Keratinocyte (primary cell): ENCODE measurements at regions not wholly inside any gene's neighbourhood (a gene's known extent, or its start where the extent isn't known, plus 50 kb on each side); places are given as distances from the start of the nearest gene placed in this dataset.

ENCODE experiments used
- DNase-seq: peaks from one replicate; pipeline ENCODE4 v3.0.0-alpha.2; 2011; ENCODE audit warnings: low read depth, missing footprints, low spot score
- FAIRE-seq: peaks from 2 replicates; lab custom pipeline; 2011; peaks lifted over from hg19 to GRCh38; lab: Jason Lieb, UNC
- H2AFZ ChIP-seq: 2 replicates; pipeline ENCODE4 v1.6.0; 2012; ENCODE audit warnings: low read length, control low read depth, inconsistent platforms; ENCODE audit not compliant: control insufficient read depth
- H3K27ac ChIP-seq: 2 replicates; pipeline ENCODE4 v1.5.1; 2011; ENCODE audit warnings: low read length; ENCODE audit not compliant: control insufficient read depth, insufficient read depth
- H3K27me3 ChIP-seq: 3 replicates; pipeline ENCODE4 v1.6.0; 2011; ENCODE audit warnings: low read length; ENCODE audit not compliant: control insufficient read depth, insufficient read depth; ENCODE audit errors: extremely low read depth
- H3K36me3 ChIP-seq, 2 experiments: 2 replicates in 1 of 2; 3 replicates in 1 of 2; pipeline ENCODE4 v1.5.1; 2011; ENCODE audit warnings: low read length in 2 of 2, mild to moderate bottlenecking in 1 of 2; ENCODE audit not compliant: control insufficient read depth in 2 of 2, insufficient read depth in 2 of 2; ENCODE audit errors: extremely low read depth in 1 of 2
- H3K4me1 ChIP-seq: 3 replicates; pipeline ENCODE4 v1.5.1; 2011; ENCODE audit warnings: low read length; ENCODE audit not compliant: control insufficient read depth, insufficient read depth; ENCODE audit errors: extremely low read depth
- H3K4me2 ChIP-seq: 3 replicates; pipeline ENCODE4 v1.6.0; 2011; ENCODE audit warnings: low read depth, low read length; ENCODE audit not compliant: control insufficient read depth, insufficient read depth; ENCODE audit errors: extremely low read depth
- H3K4me3 ChIP-seq, 3 experiments: fragments of 200-600 bp in 1 of 3; sonication (generic) in 1 of 3; 2 replicates in 2 of 3; 3 replicates in 1 of 3; pipeline ENCODE4 v1.5.1; 2011 to 2016; ENCODE audit warnings: low read length in 3 of 3, mild to moderate bottlenecking in 3 of 3, control low read depth in 2 of 3, inconsistent platforms in 1 of 3, low read depth in 1 of 3, mixed read lengths in 1 of 3, mixed run types in 1 of 3, moderate library complexity in 1 of 3; ENCODE audit not compliant: control insufficient read depth in 2 of 3, insufficient read depth in 2 of 3; ENCODE audit errors: extremely low read depth in 1 of 3
- H3K79me2 ChIP-seq: 2 replicates; pipeline ENCODE4 v1.6.0; 2012; ENCODE audit warnings: low read length; ENCODE audit not compliant: control insufficient read depth, insufficient read depth
- H3K9ac ChIP-seq: 3 replicates; pipeline ENCODE4 v1.6.0; 2011; ENCODE audit warnings: low read length; ENCODE audit not compliant: control insufficient read depth, insufficient read depth; ENCODE audit errors: extremely low read depth
- H3K9me1 ChIP-seq: 3 replicates; pipeline ENCODE4 v1.6.0; 2011; ENCODE audit warnings: low read length; ENCODE audit not compliant: control insufficient read depth, insufficient read depth; ENCODE audit errors: extremely low read depth
- H3K9me3 ChIP-seq: 2 replicates; pipeline ENCODE4 v1.5.1; 2012; ENCODE audit warnings: low read depth, low read length; ENCODE audit not compliant: control insufficient read depth
- H4K20me1 ChIP-seq: 3 replicates; pipeline ENCODE4 v1.6.0; 2011; ENCODE audit warnings: low read length; ENCODE audit not compliant: control insufficient read depth, insufficient read depth; ENCODE audit errors: extremely low read depth
- EZH2 ChIP-seq: IDR thresholded peaks from one replicate; pipeline ENCODE4 v1.6.1; 2012; ENCODE audit warnings: inconsistent platforms, mild to moderate bottlenecking, low read length, moderate library complexity
- dilution Hi-C: fragments of 300-500 bp; cut with MboI; formaldehyde crosslinking; loops from one replicate; pipeline ENCODE4 v1.7.0; 2020; ENCODE audit warnings: low sequenced_read_pairs; ENCODE audit not compliant: extremely low pct_ligation_motif_present
- TF ChIP-seq, protein P1 (sequence below), 3 experiments: IDR thresholded peaks in 1 of 3; conservative IDR thresholded peaks in 1 of 3; optimal IDR thresholded peaks in 1 of 3; 2 replicates in 2 of 3; 3 replicates in 1 of 3; pipeline versions ENCODE3 to v1.5.1; 2011; ENCODE audit warnings: low read length in 3 of 3, mild to moderate bottlenecking in 3 of 3, moderate library complexity in 2 of 3, control low read depth in 1 of 3, inconsistent platforms in 1 of 3; ENCODE audit not compliant: insufficient read depth in 2 of 3; ENCODE audit errors: extremely low read depth in 1 of 3

DNA sequence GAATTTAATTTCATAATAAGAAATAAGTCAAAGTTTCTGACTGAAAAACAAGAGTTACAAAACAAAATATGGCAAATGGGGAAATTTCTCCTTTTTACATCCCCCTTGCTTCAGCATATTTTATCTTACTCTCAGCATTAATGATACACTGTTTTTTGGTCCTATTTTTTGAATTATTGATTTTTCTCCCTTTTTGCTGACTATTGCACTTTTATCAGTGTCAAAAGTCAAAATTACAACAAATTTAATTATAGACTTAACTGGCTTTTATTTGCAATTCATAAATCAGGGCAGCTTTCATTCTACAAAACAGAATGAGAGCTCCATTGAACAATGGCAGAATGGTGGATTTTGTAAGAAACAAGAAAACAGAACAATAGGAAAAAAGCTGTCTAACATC lies 901.9 kb downstream of the FAT4 start:
- no peak for FAIRE-seq
- Histone ChIP-seq H3K27ac (no peak overlapping the region), H3K36me3 (no peaks in the 10 kb centered on the region), H3K4me1 (no peaks in the 10 kb centered on the region), H3K27me3 (no peaks in the 10 kb centered on the region), H3K79me2 (no peaks in the 10 kb centered on the region), H3K9ac (no peak overlapping the region), H2AFZ (no peak overlapping the region), H3K4me2 (no peak overlapping the region), H3K9me3 (no peaks in the 10 kb centered on the region), H3K9me1 (no peaks in the 10 kb centered on the region), H4K20me1 (no peaks in the 10 kb centered on the region), H3K4me3 (no peak overlapping the region)
- TF ChIP-seq, protein P1, sequence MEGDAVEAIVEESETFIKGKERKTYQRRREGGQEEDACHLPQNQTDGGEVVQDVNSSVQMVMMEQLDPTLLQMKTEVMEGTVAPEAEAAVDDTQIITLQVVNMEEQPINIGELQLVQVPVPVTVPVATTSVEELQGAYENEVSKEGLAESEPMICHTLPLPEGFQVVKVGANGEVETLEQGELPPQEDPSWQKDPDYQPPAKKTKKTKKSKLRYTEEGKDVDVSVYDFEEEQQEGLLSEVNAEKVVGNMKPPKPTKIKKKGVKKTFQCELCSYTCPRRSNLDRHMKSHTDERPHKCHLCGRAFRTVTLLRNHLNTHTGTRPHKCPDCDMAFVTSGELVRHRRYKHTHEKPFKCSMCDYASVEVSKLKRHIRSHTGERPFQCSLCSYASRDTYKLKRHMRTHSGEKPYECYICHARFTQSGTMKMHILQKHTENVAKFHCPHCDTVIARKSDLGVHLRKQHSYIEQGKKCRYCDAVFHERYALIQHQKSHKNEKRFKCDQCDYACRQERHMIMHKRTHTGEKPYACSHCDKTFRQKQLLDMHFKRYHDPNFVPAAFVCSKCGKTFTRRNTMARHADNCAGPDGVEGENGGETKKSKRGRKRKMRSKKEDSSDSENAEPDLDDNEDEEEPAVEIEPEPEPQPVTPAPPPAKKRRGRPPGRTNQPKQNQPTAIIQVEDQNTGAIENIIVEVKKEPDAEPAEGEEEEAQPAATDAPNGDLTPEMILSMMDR (optimal IDR thresholded peaks at IDR 0.05 in 1 of 3, IDR thresholded peaks at IDR 0.05 in 1 of 3, conservative IDR thresholded peaks at IDR 0.05 in 1 of 3; ENCODE audit: extremely low read depth in 1 of 3, insufficient read depth in 2 of 3, low read length in 3 of 3), result no peak
- no peak for TF ChIP-seq EZH2
- dilution Hi-C loops, result loop anchor here (10.0 kb wide), 1 partner anchor 68 kb away; no protein-coding TSS in a partner anchor
- DNase-seq, result no peak

DNA sequence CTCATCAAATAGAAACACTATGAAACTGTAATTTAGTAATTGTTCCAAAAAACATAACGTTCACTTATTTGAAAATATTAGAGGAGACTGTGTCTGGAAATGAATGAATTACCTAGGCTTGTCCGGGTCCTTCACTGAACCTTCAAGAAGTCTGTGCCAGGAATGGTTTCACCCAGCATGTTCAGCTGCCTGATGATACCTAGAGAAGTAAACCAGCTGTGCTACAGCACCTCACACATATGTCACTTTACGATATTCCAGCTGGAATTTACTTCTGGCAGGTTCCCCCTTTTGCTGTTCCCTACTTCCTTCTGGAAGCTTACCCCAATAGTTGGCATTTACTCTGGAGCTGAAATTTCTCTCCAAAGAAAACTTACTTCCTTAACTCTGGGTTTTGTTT lies 906.5 kb downstream of the FAT4 start:
- no peaks in the 10 kb centered on the region for H3K27me3 ChIP-seq

More for the DNA sequence above, 906.5 kb downstream of the FAT4 start:
- no peak overlapping the region for H3K9ac ChIP-seq
- no peak overlapping the region for H3K4me3 ChIP-seq
- H3K36me3 ChIP-seq, result no peaks in the 10 kb centered on the region
- no peak overlapping the region for H3K4me2 ChIP-seq
- H3K79me2 ChIP-seq, result no peaks in the 10 kb centered on the region
- dilution Hi-C loops, result no loop called here
- H3K4me1 ChIP-seq, result no peaks in the 10 kb centered on the region
- TF ChIP-seq EZH2, result no peak
- TF ChIP-seq, protein P1 (optimal IDR thresholded peaks at IDR 0.05 in 1 of 3, IDR thresholded peaks at IDR 0.05 in 1 of 3, conservative IDR thresholded peaks at IDR 0.05 in 1 of 3; ENCODE audit: extremely low read depth in 1 of 3, insufficient read depth in 2 of 3, low read length in 3 of 3), result no peak
- no peak overlapping the region for H2AFZ ChIP-seq
- H3K9me3 ChIP-seq, result no peaks in the 10 kb centered on the region
- DNase-seq (no peak), FAIRE-seq (no peak)
- H3K9me1 ChIP-seq, result no peaks in the 10 kb centered on the region
- no peak overlapping the region for H3K27ac ChIP-seq
- H4K20me1 ChIP-seq, result no peaks in the 10 kb centered on the region
